HG02798 (cell line): ENCODE measurements at regions not wholly inside any gene's neighbourhood (a gene's known extent, or its start where the extent isn't known, plus 50 kb on each side); places are given as distances from the start of the nearest gene placed in this dataset.
"Not testable (repeated sequence)": the region's sequence is repeated elsewhere in the genome, so short reads cannot be mapped to it uniquely, and the experiment has no call there.

Source experiments
- ATAC-seq: cut with Tn5 transposase; IDR thresholded peaks from one replicate; pipeline ENCODE4 v1.9.1; 2021; ENCODE audit warnings: mild to moderate bottlenecking; ENCODE audit not compliant: unreplicated experiment, poor library complexity

GRCh38 chr12:131245564-131246355, 292.1 kb downstream of the ADGRD1 start:
- ATAC-seq, result no peak

- not testable (repeated sequence) for ATAC-seq
These were observed 293.5 kb downstream of the ADGRD1 start for GRCh38 chr12:131247026-131247725.

GRCh38 chr12:131247875-131248274, 294.2 kb downstream of the ADGRD1 start:
- ATAC-seq, result not testable (repeated sequence)

- ATAC-seq, result no peak
These were observed 295.7 kb downstream of the ADGRD1 start for GRCh38 chr12:131249246-131250027.

- ATAC-seq, result no peak
These were observed 296.6 kb downstream of the ADGRD1 start for GRCh38 chr12:131250028-131250950.

GRCh38 chr12:131250951-131251315, 297.2 kb downstream of the ADGRD1 start:
- ATAC-seq, result no peak

- ATAC-seq, result no peak
These were observed 297.8 kb downstream of the ADGRD1 start for GRCh38 chr12:131251336-131252101.

GRCh38 chr12:131253376-131254026, 299.8 kb downstream of the ADGRD1 start:
- ATAC-seq, result no peak

GRCh38 chr12:131254374-131254773, 300.7 kb downstream of the ADGRD1 start:
- ATAC-seq, result no peak

GRCh38 chr12:131258398-131258797, 304.7 kb downstream of the ADGRD1 start:
- ATAC-seq, result no peak

GRCh38 chr12:131260251-131260905, 306.7 kb downstream of the ADGRD1 start:
- ATAC-seq, result no peak

- no peak for ATAC-seq
These were observed 307.2 kb downstream of the ADGRD1 start for GRCh38 chr12:131260954-131261353.

GRCh38 chr12:131261906-131262305, 308.2 kb downstream of the ADGRD1 start:
- no peak for ATAC-seq

- ATAC-seq, result no peak
These were observed 309.9 kb downstream of the ADGRD1 start for GRCh38 chr12:131263626-131264025.

- ATAC-seq, result no peak
These were observed 310.9 kb downstream of the ADGRD1 start for GRCh38 chr12:131264635-131265034.

GRCh38 chr12:131266591-131267467, 313.1 kb downstream of the ADGRD1 start:
- no peak for ATAC-seq

GRCh38 chr12:131267576-131267975, 313.9 kb downstream of the ADGRD1 start:
- ATAC-seq, result no peak
